GM18499 (cell line): ENCODE measurements at regions not wholly inside any gene's neighbourhood (a gene's known extent, or its start where the extent isn't known, plus 50 kb on each side); places are given as distances from the start of the nearest gene placed in this dataset.
"Not testable (repeated sequence)": the region's sequence is repeated elsewhere in the genome, so short reads cannot be mapped to it uniquely, and the experiment has no call there.

Source experiments
- ATAC-seq: cut with Tn5 transposase; IDR thresholded peaks from one replicate; pipeline ENCODE4 v1.9.1; 2021; ENCODE audit warnings: moderate number of reproducible peaks; ENCODE audit not compliant: insufficient read depth, unreplicated experiment

DNA sequence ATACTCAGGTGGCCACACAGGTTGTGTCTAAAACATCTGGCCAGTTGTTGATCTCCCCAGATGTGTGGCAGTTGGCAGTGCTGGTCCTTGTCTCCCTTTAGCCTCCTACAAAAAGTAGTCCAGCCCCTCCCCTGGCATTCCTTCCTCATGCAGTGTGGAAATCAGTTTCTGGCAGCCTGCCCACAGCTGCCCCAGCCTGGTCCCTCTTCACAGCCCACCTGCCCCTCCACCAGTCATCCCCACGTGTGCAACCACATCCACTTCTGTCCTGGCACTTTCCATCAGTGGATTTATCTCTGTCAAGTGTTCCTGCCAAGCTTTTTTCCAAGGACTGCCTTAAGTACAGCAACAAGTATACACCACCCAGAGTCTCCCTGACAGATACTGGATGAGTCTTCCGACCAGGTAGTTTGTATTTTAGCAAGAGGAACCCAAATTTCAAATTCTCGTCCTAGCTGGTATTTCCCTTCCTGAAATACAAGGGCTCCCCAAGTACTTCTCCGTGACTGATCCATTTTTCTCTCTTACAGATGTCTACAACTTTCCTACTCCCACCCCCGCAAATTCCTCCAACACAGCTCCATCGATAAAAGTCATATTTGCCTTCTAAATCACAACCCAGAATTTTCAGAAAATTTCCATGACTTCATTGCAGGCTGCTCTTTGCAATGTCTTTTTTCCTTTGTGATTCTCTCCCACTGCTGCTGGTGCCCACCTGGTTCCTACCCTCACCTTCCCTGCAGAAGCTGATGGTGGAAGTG is 313.5 kb downstream of the FOXO1 start:
- ATAC-seq = no peak

DNA sequence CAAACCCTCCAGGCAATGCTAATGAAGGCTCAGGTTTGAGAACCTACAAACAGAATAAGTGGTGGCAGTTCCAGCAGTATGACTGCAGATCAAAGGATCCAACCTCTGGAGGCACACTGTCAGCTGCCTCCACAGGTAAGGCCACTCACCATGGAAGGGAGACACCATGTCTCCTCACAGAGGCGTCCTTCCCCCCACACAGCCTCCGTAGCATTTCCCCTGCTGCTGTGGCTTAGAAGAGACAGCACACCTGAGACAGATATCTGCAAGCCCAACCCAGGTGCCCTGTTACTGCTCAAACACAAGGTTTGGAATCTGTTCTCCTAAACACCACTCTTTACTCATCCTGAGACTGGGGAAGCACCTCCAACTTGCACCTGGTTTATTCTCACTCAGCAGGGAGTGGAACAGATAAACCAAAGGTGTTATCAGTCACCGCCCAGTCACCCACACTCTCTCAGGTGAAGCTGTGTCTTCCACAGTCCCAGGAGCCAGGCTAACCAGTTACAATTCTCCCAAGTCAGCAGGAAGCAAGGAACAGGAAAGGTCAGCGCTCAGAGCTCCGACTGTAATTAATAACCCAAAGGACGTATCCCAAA is 311.2 kb downstream of the FOXO1 start:
- no peak for ATAC-seq

DNA sequence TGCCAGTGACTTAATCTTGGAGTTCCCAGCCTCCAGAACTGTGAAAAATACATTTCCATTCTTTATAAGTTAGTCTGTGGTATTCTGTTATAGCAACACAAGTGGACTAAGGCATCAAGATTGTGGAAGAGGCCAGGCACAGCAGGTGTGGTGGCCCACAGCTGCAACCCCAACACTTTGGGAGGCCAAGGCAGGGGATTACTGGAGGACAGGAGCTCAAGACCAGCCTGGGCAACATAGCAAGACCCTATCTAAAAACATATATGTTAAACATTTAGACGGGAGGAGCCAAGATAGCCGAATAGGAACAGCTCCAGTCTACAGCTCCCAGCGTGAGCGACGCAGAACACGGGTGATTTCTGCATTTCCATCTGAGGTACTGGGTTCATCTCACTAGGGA is 310.4 kb downstream of the FOXO1 start:
- ATAC-seq = no peak

DNA sequence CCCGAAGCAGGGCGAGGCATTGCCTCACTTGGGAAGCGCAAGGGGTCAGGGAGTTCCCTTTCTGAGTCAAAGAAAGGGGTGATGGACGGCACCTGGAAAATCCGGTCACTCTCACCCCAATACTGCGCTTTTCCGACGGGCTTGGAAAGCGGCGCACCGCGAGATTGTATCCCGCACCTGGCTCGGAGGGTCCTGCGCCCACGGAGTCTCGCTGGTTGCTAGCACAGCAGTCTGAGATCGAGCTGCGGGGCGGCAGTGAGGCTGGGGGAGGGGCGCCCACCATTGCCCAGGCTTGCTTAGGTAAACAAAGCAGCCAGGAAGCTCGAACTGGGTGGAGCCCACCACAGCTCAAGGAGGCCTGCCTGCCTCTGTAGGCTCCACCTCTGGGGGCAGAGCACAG is 310.0 kb downstream of the FOXO1 start:
- not testable (repeated sequence) for ATAC-seq

DNA sequence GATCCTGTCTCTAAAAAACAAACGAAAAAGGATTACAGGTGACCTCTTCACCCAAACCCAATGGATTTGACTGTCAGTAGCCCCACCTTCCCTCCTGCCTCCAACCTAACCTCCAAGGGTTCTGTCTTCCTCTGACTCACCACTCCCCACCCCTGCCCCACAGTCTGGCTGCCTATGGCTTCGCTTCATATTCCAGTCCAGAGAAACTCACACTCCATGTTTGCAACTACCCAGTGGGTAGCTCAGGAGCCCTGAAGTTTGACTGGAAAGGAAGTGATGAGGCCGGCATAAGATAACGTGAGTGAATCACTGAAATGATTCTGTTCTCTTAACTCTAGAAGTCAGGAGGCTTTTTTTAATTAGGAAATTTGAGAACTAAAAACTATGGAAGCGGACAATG is 303.9 kb downstream of the FOXO1 start:
- no peak for ATAC-seq

DNA sequence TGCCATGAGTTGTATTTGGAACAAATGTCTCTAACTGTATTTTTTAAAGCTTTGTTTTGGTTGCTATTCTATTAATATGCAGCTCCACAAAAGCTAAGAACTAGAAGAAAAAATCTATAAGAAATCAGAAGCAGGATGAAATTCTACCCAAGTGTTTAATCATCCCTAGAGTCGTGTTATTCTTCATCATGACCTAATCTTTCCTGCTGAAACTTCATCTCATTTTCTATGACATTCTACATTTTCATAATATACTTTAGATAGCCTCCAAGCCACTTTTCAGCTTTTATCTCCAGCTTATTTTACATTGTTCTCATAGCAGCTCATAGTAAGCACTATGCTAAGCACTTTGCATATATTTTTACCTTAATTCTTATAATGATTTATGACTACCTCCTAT is 302.8 kb downstream of the FOXO1 start:
- no peak for ATAC-seq

DNA sequence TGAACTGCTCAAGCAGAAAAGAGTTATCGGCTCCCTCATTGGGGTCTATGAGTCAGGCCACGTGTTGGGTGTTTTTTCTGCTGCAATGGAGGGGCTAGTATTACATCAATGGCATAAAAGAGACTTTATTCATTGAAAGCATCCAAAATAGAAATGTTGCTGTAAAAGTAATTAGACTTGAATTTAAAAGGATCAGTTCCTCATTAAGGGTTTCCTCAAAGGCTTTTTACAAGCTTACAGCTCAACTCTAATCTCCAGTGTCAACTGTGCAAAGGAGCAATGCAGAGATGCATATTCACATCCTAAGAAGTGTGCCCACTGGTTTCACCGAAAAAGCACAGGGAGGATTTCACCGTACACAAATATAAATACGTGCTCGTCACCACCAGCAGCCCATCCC is 300.3 kb downstream of the FOXO1 start:
- no peak for ATAC-seq

DNA sequence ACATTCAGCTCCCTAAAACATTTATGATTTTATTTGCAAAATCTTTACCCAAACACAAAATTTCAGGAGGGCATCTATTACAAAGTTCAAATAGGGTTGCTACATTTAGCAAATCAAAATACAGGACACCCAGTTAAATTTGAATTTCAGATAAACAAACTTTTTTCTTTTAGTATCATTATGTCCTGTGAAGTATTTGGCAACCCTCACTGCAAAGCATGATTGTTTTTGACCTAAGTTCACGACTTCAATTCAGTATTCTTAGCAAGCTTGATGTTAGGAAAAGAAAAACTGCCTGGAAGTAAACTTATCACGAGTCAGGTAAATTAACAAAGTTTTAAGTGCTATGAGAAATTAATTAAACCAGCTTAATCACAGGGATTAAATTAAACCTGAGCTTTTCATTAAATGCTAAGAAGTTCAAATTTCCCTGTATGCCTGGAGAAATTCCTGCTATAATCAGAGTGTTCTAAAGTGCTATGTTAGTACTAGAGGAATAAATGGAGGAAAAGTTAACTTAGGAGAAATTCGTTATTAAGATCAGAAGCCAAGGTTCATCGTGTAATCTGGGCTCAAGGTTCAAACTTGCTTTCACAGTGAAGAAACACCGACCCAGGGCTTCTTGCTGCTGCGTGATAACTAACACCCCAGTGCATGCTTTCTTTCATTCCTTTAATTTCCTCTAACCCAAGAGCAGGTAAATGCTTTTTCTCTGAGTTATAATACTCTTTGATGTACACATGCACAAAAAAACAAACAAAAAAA is 298.1 kb downstream of the FOXO1 start:
- no peak for ATAC-seq

DNA sequence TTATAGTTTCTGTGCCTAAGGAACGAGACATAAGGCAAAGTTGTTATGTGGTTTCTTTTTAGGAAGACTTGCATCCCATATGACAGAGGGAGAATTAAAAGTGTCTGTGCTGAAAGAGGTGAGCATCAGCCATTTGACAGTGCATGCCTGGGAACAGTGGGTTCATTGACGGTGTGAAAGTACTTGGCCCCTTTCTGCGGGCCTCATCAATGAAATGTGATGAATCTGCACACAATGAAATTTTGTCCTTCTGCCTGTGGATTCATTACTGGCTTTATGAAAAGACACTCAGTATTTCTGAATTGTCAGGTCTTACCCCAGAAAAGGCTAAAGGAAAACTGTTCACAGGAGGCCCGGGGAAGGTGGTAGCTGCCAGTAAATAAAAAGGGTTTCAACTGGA is 295.8 kb downstream of the FOXO1 start:
- no peak for ATAC-seq

DNA sequence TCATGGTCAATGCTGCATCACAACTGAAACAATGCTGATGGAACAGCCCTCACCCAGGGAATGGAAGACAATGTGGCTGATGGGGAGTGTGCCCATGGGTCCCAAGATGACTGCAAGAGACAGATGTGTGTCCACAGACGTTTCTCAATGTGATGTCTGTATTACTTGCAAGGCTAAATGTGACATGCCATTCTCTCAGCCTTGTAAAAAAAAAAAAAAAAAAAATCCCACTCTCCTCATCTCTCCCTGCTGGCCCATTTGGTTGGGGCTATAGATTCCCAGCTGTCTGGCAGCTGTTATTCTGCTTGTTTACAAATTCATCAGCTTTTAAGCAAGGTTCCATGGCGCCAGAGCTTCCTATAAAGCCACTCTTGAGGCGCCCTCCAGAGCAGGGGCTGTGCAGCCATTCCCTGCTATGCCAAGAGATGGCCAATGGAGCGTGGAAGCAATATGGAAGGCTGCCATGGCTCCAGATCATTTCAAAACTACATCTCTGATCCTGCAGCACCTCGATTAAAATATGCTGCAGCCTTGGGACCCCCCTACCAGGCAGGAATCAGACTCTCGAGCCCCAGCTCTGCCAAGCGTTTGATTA is 294.8 kb downstream of the FOXO1 start:
- ATAC-seq = no peak

DNA sequence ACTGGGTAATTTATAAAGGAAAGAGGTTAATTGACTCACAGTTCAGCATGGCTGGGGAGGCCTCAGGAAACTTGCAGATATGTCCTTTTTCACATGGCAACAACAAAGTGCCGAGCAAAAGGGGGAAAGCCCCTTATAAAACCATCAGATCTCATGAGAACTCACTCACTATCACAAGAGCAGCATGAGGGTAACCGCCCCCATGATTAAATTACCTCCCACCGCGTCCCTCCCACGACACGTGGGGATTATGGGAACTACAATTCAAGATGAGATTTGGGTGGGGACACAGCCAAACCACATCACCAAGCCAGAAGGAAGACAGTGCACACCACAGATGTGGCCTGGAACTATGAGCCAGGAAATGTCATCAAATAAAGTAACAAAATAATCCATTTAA is 292.8 kb downstream of the FOXO1 start:
- not testable (repeated sequence) for ATAC-seq

DNA sequence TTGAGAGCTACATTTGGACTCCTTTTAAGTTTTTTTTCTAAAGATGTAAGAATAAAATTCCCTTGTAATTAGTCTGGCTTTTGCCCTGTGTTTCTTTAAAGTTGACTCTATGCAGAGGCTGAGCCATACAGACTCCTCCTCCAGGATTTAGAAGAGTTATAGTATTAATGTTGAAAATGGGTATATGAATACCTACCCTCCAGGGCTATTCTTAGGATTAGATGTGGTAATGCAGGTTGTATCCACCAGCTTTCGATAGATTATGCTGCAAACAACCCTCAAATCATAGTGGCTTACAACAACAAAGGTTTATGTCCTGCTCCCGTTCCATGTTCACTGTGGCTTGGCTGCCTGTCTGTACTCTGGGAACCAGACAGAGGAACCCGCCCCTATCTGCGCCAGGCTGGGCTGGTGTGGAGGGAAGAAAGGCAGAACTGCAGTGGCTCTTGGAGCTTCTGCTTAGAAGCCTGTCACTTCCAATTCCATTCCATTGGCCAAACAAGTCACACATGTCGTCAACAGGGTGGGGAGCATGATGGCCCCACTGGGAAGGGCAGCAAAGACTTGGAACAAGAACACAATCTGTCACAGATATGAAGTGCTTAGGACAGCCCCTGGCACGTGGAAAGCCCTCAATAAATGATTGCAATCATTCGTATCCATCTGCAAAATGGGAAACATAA is 290.8 kb downstream of the FOXO1 start:
- no peak for ATAC-seq

DNA sequence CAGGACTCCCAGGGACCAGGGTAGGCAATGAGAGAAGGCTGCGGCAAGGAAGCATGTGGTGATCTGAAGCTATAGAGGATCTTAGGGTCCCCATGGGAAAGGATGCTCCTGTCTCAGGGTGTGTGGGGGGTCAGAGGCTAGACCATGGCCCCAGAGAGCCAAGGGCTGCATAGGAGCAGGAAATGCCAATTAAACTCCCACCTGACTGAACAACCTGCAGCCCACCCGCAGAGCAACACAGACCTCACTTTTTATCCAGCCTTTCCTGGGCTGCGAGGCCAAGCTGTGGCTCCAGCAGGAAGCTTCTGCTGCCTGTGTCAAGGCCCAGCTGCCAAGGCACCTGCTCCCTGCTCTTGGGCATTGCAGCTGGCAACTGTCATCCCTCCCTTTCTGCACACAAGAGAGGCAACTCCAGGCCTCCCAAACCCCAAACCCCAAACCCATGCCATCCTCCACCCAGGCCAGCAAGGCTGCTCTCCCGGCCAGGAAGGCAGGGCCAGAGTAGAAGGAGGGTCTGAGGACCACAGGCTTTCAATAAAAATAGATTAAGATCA is 290.1 kb downstream of the FOXO1 start:
- no peak for ATAC-seq

DNA sequence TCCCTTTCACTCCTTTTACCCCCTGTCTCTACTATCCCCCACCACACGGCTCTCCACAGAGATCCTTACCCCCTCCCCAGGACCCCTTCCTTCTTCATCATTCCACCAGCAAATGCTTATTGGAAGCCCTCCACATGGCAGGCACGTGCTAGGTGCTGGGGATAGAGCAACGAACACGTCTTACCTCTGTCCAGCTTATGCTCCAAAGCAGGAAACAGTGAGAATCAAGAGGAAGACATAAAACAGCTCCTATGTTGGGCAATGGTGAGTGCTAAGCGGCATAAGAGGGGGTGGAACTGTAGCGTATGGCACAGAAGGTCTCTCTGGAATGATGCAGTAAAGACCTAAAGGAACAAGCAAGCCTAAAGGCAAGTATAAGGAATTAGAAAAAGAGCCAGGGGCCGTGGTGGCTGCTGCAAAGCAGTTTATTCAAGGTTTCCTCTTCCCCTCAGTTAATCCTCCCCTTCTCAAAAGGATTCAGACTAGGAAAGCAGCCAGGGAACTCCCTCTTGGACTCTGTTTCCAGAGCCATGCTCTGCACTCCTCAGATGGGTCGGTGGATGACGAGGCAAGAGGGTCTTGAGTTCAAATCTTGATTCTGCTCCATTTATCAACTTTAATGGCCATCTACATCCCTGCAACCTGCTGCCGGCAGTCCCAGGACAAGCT is 289.4 kb downstream of the FOXO1 start:
- no peak for ATAC-seq

DNA sequence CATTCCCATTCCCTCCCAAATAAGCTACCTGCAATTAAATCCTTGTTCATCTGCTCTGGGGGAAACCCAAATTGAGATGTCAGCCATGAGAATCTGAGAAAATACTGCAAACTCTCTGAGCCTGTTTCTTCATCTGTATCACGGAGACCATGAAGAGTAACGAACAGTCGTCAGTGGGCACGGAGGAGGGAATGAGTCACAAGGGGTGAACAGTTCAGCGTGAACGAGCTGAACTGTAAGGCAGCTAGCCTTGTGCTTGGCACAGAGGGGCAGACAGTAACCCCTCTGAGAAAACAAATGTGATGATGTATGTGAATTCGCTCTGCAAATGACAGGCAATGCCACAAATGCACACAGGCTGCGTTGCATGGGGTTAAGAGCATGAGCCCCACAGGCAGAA is 288.7 kb downstream of the FOXO1 start:
- no peak for ATAC-seq

DNA sequence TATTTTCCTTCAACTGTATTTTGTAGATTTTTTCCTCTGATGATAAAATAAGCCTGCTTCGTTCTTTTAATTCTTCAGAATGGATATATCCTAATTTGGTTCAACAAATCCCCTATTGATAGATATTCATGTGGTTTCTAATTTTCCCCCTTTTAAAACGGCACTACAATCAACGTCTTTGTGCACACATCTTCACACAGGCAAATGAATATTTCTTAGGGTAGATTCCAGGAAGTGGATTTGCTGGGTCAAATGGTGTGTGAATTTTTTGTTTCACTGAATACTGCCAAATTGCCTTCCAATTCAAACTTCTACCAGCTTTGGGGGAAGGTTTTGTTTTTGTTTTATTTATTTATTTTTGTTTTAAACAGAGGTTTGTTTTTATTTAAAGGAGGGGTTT is 287.2 kb downstream of the FOXO1 start:
- no peak for ATAC-seq

DNA sequence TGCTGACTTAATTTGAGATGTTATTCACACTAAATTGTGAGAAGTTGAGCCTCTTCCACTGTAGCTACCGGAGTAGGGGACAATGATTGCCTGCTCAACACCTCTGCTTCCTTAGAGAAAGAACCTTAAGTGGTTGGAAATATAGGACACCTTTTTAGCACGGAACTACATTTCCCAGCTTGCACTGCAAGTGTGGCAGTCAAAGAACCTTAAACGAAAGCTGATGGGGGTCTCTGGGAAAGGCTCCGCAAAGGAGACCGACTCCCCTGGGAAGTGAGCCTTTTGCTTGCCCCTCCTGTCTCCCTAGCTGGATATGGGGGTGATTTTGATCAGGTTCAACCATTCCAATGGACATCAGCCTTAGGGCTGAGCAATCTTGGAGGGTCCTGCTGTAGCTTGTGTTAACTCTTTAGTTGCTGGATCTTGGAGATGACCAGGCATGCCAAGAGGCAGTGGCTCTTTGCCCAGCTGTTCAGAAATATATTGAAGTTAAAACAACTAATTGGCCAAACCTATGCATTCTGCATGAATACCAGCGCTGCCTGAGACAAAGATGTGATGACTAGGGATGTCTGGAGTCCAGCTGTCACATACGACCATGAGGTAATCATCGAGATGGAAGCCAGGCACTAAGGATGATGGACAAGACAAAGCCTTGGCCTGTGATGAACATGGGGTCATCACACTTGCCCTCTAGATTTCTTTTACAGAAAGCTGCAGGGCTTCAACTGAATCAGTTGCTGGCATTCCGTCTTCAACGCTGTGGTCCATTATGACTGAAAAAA is 286.5 kb downstream of the FOXO1 start:
- ATAC-seq = no peak

DNA sequence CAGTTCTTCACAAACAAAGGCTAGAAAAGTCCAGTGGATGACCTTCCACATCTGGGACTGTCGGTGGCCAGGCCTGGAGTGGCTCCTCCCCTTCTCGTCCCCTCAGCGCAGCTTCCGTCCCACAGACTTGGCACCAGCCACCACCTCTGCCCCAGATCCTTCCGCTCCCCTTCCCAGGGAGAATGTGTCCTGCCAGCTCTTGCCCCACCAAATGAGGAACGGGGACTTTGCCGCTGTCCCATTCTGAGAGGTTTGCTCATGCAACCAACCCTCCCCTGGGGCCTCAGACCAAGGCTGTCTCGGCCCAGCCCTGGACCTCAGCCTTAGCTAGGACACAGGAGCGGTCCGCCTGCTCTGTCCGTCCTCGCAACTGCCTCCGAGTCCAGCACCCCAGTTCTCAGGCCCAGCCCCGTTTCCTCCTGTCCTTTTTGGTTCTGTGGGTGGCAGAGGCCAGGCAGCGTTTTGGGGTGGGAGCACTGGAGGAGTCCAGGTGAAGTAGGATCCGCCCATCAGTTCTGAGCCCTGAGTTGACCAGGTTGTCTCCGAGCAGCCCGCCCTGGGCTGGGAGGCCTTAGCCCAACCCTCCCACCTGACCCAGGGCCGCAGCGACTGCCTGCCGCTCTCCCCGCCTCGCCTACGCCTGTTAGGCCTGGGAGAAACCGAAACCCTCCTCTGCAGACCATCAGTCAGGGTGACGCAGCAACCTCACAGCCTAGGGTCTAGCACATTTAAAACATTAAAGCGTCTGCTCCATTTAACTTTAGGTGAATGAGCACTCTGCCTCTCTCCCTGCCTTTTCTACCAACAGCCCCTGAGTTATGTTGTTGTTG is 284.3 kb downstream of the FOXO1 start:
- no peak for ATAC-seq
